Loucy (cell line): ENCODE measurements at regions not wholly inside any gene's neighbourhood (a gene's known extent, or its start where the extent isn't known, plus 50 kb on each side); places are given as distances from the start of the nearest gene placed in this dataset.

Experiments
- H2AFZ ChIP-seq: fragments of 200-600 bp; sonication (generic); 2 replicates; pipeline ENCODE4 v1.6.0; 2016; ENCODE audit warnings: antibody characterized with exemption, mild to moderate bottlenecking, low read length, moderate library complexity
- H3F3A ChIP-seq: fragments of 200-600 bp; 2 replicates; pipeline ENCODE4 v1.6.0; 2016; ENCODE audit warnings: antibody characterized with exemption, low read depth, mild to moderate bottlenecking
- H3K27me3 ChIP-seq: fragments of 200-600 bp; sonication (generic); 2 replicates; pipeline ENCODE4 v1.6.1; 2014; ENCODE audit warnings: low read length, mild to moderate bottlenecking; ENCODE audit not compliant: insufficient read depth, poor library complexity, severe bottlenecking
- H3K36me3 ChIP-seq: fragments of 200-600 bp; sonication (generic); 2 replicates; pipeline ENCODE4 v1.6.1; 2016; ENCODE audit warnings: low read length; ENCODE audit not compliant: insufficient read depth
- H3K4me1 ChIP-seq: fragments of 200-600 bp; sonication (generic); 2 replicates; pipeline ENCODE4 v1.5.1; 2014; ENCODE audit warnings: low read length, mild to moderate bottlenecking; ENCODE audit not compliant: insufficient read depth, poor library complexity, severe bottlenecking
- H3K4me2 ChIP-seq: fragments of 200-600 bp; sonication (generic); 2 replicates; pipeline ENCODE4 v1.6.0; 2014; ENCODE audit warnings: antibody characterized with exemption, low read length, low read depth, mild to moderate bottlenecking; ENCODE audit not compliant: poor library complexity, severe bottlenecking
- H3K4me3 ChIP-seq: fragments of 200-600 bp; sonication (generic); 2 replicates; pipeline ENCODE4 v1.5.1; 2014; ENCODE audit warnings: low read length, mild to moderate bottlenecking, mixed read lengths; ENCODE audit not compliant: poor library complexity, severe bottlenecking
- H3K79me2 ChIP-seq: fragments of 200-600 bp; sonication (generic); 2 replicates; pipeline ENCODE4 v1.6.1; 2014; ENCODE audit warnings: low read length; ENCODE audit not compliant: insufficient read depth
- H3K9ac ChIP-seq: fragments of 200-600 bp; sonication (generic); 2 replicates; pipeline ENCODE4 v1.6.0; 2014; ENCODE audit warnings: mild to moderate bottlenecking, low read depth, low read length, moderate library complexity; ENCODE audit not compliant: poor library complexity, severe bottlenecking
- H3K9me2 ChIP-seq: fragments of 200-600 bp; sonication (generic); replicated peaks from 2 replicates; pipeline ENCODE4 v1.6.1; 2016; ENCODE audit warnings: low read depth, low read length, mixed read lengths
- H3K9me3 ChIP-seq: fragments of 200-600 bp; sonication (generic); 2 replicates; pipeline ENCODE4 v1.6.1; 2014; ENCODE audit warnings: mild to moderate bottlenecking, antibody characterized with exemption, low read length, low read depth; ENCODE audit not compliant: insufficient read depth
- H4K20me1 ChIP-seq: fragments of 200-600 bp; sonication (generic); 2 replicates; pipeline ENCODE4 v1.6.0; 2014; ENCODE audit warnings: antibody characterized with exemption, low read length, mild to moderate bottlenecking; ENCODE audit not compliant: insufficient read depth, poor library complexity, severe bottlenecking
- EZH2phosphoT487 ChIP-seq: fragments of 200-600 bp; IDR thresholded peaks from 2 replicates; pipeline ENCODE4 v1.6.1; 2018; ENCODE audit warnings: antibody characterized with exemption, mild to moderate bottlenecking, moderate library complexity, borderline replicate concordance
- TF ChIP-seq, protein P1 (sequence below): fragments of 200-600 bp; sonication (generic); conservative IDR thresholded peaks from 2 replicates; pipeline ENCODE4 v1.5.1; 2014; ENCODE audit warnings: mild to moderate bottlenecking, antibody characterized with exemption, low read length

DNA sequence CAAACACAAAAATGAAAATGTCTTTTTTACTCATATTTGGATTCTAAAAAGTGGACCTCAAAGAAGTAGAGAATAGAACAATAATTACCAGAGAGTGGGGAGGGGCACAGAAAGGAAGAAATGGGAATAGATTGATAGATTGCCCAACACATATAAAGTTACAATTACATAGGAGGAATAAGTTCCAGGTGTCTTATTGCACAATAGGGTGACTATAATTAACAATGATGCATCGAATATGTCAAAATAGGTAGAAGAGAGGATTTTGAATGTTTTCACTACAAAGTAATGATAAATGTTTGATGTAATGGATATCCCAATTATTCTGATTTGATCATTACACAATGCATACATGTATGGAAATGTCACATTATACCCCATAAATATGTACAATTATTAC lies 556.0 kb downstream of the CDH8 start:
- no peak for TF ChIP-seq EZH2phosphoT487
- TF ChIP-seq, protein P1, sequence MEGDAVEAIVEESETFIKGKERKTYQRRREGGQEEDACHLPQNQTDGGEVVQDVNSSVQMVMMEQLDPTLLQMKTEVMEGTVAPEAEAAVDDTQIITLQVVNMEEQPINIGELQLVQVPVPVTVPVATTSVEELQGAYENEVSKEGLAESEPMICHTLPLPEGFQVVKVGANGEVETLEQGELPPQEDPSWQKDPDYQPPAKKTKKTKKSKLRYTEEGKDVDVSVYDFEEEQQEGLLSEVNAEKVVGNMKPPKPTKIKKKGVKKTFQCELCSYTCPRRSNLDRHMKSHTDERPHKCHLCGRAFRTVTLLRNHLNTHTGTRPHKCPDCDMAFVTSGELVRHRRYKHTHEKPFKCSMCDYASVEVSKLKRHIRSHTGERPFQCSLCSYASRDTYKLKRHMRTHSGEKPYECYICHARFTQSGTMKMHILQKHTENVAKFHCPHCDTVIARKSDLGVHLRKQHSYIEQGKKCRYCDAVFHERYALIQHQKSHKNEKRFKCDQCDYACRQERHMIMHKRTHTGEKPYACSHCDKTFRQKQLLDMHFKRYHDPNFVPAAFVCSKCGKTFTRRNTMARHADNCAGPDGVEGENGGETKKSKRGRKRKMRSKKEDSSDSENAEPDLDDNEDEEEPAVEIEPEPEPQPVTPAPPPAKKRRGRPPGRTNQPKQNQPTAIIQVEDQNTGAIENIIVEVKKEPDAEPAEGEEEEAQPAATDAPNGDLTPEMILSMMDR = no peak
- Histone ChIP-seq H3K36me3 (no peaks in the 10 kb centered on the region), H3K9me2 (no peaks in the 10 kb centered on the region), H3K4me3 (no peak overlapping the region), H3K4me1 (no peaks in the 10 kb centered on the region), H3K4me2 (no peak overlapping the region), H3K9me3 (no peaks in the 10 kb centered on the region), H2AFZ (no peak overlapping the region), H3K27me3 (no peaks in the 10 kb centered on the region), H4K20me1 (no peaks in the 10 kb centered on the region), H3K79me2 (no peaks in the 10 kb centered on the region), H3F3A (no peaks in the 10 kb centered on the region), H3K9ac (no peak overlapping the region)

DNA sequence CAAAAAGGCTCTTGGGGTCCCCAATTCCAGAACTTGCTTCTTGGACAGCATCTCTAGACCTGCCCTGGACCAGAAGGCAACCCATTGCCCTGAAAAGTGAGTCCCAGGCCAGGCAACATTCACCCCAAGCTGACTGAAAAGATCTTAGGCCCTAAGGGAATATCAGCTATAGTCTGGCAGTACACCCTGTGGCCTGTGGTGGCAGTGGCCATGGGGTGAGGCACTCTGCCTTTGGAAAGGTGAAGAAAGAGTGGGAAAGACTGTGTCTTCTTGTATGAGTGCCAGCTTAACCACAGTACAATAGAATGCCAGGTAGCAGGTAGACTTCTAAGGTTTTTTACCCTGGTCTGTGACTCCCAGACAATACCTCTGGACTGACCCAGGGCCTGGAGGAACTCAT lies 564.5 kb downstream of the CDH8 start:
- H3K4me2 ChIP-seq = no peak overlapping the region
- no peak overlapping the region for H3K9ac ChIP-seq
- TF ChIP-seq, protein P1 = no peak
- TF ChIP-seq EZH2phosphoT487 = no peak
- H3K36me3 ChIP-seq = no peaks in the 10 kb centered on the region
- H3K79me2 ChIP-seq = no peaks in the 10 kb centered on the region
- no peaks in the 10 kb centered on the region for H3K9me3 ChIP-seq
- no peaks in the 10 kb centered on the region for H4K20me1 ChIP-seq
- no peaks in the 10 kb centered on the region for H3K27me3 ChIP-seq
- H2AFZ ChIP-seq = no peak overlapping the region
- H3F3A ChIP-seq = no peaks in the 10 kb centered on the region
- no peaks in the 10 kb centered on the region for H3K9me2 ChIP-seq
- H3K4me1 ChIP-seq = no peaks in the 10 kb centered on the region
- H3K4me3 ChIP-seq = no peak overlapping the region

DNA sequence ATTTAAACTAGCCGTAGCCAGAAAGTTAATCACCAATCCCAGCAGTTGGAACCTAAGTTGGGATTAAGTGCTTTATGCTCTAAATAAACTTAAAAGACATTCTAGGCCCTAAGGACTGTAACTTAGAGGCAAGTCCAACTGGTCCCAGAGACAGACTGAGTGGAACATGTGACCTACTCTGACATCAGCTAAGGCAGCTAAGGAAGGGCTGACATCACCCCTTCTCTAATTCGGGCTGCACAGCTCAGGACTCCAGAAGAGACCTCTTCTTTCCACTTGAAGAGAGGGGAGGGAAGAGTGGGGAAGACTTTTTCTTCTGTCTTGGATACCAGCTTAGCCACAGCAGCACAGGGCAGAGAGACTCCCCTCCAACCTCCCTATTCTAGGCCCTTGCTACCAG lies 565.2 kb downstream of the CDH8 start:
- Histone ChIP-seq H3K4me2 (no peak overlapping the region), H3K4me1 (no peaks in the 10 kb centered on the region), H3K9me3 (no peaks in the 10 kb centered on the region), H3K27me3 (no peaks in the 10 kb centered on the region), H2AFZ (no peak overlapping the region), H4K20me1 (no peaks in the 10 kb centered on the region), H3F3A (no peaks in the 10 kb centered on the region), H3K9me2 (no peaks in the 10 kb centered on the region), H3K9ac (no peak overlapping the region), H3K4me3 (no peak overlapping the region), H3K36me3 (no peaks in the 10 kb centered on the region), H3K79me2 (no peaks in the 10 kb centered on the region)
- TF ChIP-seq, protein P1 = no peak
- TF ChIP-seq EZH2phosphoT487 = no peak
